HL-60 (cell line): ENCODE measurements at regions not wholly inside any gene's neighbourhood (a gene's known extent, or its start where the extent isn't known, plus 50 kb on each side); places are given as distances from the start of the nearest gene placed in this dataset.

Source experiments
- DNase-seq, 2 experiments: peaks; one replicate each; pipeline ENCODE4 v3.0.0-alpha.2; 2010 to 2020; ENCODE audit warnings: low read depth in 1 of 2, low spot score in 1 of 2
- H3K27ac ChIP-seq: fragments of 250-450 bp; sonication (Bioruptor Pico); replicated peaks from 2 replicates; pipeline ENCODE4 v1.5.1; 2020; ENCODE audit warnings: mild to moderate bottlenecking, moderate library complexity
- H3K27me3 ChIP-seq: fragments of 250-450 bp; sonication (Bioruptor Pico); 2 replicates; pipeline ENCODE4 v1.5.1; 2021; ENCODE audit warnings: mild to moderate bottlenecking, moderate library complexity; ENCODE audit not compliant: insufficient read depth, poor library complexity, severe bottlenecking
- H3K4me3 ChIP-seq: replicated peaks from 2 replicates; pipeline ENCODE4 v1.5.1; 2011; ENCODE audit warnings: mild to moderate bottlenecking, control low read depth, low read length; ENCODE audit not compliant: insufficient read depth
- CTCF ChIP-seq: IDR thresholded peaks from one replicate; pipeline ENCODE4 v1.5.1; 2011; ENCODE audit warnings: low read length, control low read depth, inconsistent platforms; ENCODE audit not compliant: insufficient read depth
- GABPA ChIP-seq: IDR thresholded peaks from 2 replicates; pipeline ENCODE4 v1.6.1; 2012; ENCODE audit warnings: low read depth
- POLR2AphosphoS5 ChIP-seq: IDR thresholded peaks from 2 replicates; pipeline ENCODE4 v1.6.1; 2012; ENCODE audit warnings: low read depth
- REST ChIP-seq: IDR thresholded peaks from 2 replicates; pipeline ENCODE4 v1.6.1; 2012; ENCODE audit warnings: low read depth; ENCODE audit not compliant: insufficient replicate concordance
- SPI1 ChIP-seq: IDR thresholded peaks from 2 replicates; pipeline ENCODE4 v1.6.1; 2012; ENCODE audit warnings: low read depth, mild to moderate bottlenecking, borderline replicate concordance

GRCh38 chr7:130845581-130846085, 111.6 kb upstream of the KLF14 start:
- H3K27ac ChIP-seq: no peak overlapping the region
- TF ChIP-seq GABPA: no peak
- no peaks in the 10 kb centered on the region for H3K27me3 ChIP-seq
- H3K4me3 ChIP-seq: no peak overlapping the region
- no peak for DNase-seq

GRCh38 chr7:130849604-130850003, 115.6 kb upstream of the KLF14 start:
- H3K27me3 ChIP-seq: no peaks in the 10 kb centered on the region
- TF ChIP-seq CTCF (no peak), SPI1 (no peak), POLR2AphosphoS5 (no peak), REST (no peak), GABPA (no peak)
- H3K4me3 ChIP-seq: no peak overlapping the region
- no peak for DNase-seq
- no peak overlapping the region for H3K27ac ChIP-seq

GRCh38 chr7:130850956-130851355, 116.9 kb upstream of the KLF14 start:
- Histone ChIP-seq H3K27ac (no peak overlapping the region), H3K27me3 (no peaks in the 10 kb centered on the region), H3K4me3 (no peak overlapping the region)
- TF ChIP-seq SPI1: no peak
- TF ChIP-seq POLR2AphosphoS5: no peak
- no peak for TF ChIP-seq GABPA
- TF ChIP-seq REST: no peak
- no peak for TF ChIP-seq CTCF
- no peak for DNase-seq

- DNase-seq: no peak
- no peak for TF ChIP-seq REST
- no peak for TF ChIP-seq CTCF
- no peak for TF ChIP-seq SPI1
- no peak for TF ChIP-seq POLR2AphosphoS5
- no peak for TF ChIP-seq GABPA
- no peaks in the 10 kb centered on the region for H3K27me3 ChIP-seq
- no peak overlapping the region for H3K4me3 ChIP-seq
- no peak overlapping the region for H3K27ac ChIP-seq
Measured at GRCh38 chr7:130852867-130853266, 118.9 kb upstream of the KLF14 start.
